ENCODE measurements at regions not wholly inside any gene's neighbourhood (a gene's known extent, or its start where the extent isn't known, plus 50 kb on each side); places are given as distances from the start of the nearest gene placed in this dataset.
A peak's percentile ranks its signal among the peaks of the same experiment; 100 is the strongest.

DNA sequence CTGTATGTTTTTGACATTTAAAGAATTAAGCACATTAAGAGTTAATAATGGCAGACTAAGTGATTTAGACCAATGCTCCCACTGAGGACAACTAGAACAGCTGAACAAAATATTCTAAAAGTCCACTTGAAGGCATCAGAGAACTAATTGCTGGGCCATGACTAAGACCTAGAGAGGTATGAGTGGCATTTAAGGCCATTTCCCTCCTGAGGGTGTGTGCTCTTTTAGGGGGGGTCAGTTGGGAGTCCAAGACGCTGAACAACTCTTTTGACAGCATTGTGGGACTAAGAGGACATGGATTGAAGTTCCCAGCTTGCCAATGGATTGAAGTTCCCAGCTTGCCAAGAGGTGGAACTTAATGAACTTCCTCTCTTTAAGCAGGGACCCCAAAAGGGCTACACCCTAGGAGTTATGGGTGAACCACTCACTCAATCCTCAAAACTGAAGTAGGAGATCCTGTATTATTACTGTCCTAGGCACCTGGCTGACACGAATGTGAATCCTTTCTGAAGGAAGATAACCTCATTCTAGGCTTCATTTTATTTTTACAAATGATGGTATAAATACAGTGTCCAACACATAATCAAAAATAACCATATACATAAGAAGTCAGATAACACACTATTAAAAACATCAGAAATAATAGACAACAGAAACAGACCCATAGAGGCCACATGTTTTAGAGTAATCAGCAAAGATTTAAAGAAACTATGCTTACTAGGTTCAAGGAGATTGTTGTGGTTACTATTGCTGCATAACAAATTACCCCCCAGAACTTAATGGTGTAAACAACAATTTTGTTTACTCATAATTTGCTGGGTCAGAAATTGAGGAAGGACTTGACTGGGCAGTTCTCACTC is 175.1 kb downstream of the VEGFA start (continued):
- TF ChIP-seq, protein P1, sequence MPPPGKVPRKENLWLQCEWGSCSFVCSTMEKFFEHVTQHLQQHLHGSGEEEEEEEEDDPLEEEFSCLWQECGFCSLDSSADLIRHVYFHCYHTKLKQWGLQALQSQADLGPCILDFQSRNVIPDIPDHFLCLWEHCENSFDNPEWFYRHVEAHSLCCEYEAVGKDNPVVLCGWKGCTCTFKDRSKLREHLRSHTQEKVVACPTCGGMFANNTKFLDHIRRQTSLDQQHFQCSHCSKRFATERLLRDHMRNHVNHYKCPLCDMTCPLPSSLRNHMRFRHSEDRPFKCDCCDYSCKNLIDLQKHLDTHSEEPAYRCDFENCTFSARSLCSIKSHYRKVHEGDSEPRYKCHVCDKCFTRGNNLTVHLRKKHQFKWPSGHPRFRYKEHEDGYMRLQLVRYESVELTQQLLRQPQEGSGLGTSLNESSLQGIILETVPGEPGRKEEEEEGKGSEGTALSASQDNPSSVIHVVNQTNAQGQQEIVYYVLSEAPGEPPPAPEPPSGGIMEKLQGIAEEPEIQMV (tag; conservative IDR thresholded peaks at IDR 0.05; ENCODE audit: low read depth) = no peak
- TF ChIP-seq NCOR1 (IDR thresholded peaks at IDR 0.05) (no peak), USF2 (CRISPR knock-in tag; IDR thresholded peaks at IDR 0.05) (no peak), ZNF592 (IDR thresholded peaks at IDR 0.05) (peak; percentile 22; the same call in 1 of the 2 replicates), ZNF431 (CRISPR knock-in tag; IDR thresholded peaks at IDR 0.05) (no peak), ASH1L (IDR thresholded peaks at IDR 0.05; ENCODE audit: borderline replicate concordance, low read depth, partially characterized antibody) (no peak), SETDB1 (IDR thresholded peaks at IDR 0.05; ENCODE audit: low read length) (no peak), TCF7 (IDR thresholded peaks at IDR 0.05; ENCODE audit: borderline replicate concordance) (no peak), OTX1 (CRISPR knock-in tag; IDR thresholded peaks at IDR 0.05) (no peak), RB1 (IDR thresholded peaks at IDR 0.05; ENCODE audit: low read depth) (no peak), HNRNPH1 (optimal IDR thresholded peaks at IDR 0.05; ENCODE audit: low read depth, low read length) (no peak), ZNF699 (CRISPR knock-in tag; IDR thresholded peaks at IDR 0.05; ENCODE audit: insufficient replicate concordance) (no peak), ZBTB49 (CRISPR knock-in tag; IDR thresholded peaks at IDR 0.05; ENCODE audit: borderline replicate concordance) (no peak), HDAC2 (IDR thresholded peaks at IDR 0.05) (no peak)
- TF ChIP-seq, protein P2, sequence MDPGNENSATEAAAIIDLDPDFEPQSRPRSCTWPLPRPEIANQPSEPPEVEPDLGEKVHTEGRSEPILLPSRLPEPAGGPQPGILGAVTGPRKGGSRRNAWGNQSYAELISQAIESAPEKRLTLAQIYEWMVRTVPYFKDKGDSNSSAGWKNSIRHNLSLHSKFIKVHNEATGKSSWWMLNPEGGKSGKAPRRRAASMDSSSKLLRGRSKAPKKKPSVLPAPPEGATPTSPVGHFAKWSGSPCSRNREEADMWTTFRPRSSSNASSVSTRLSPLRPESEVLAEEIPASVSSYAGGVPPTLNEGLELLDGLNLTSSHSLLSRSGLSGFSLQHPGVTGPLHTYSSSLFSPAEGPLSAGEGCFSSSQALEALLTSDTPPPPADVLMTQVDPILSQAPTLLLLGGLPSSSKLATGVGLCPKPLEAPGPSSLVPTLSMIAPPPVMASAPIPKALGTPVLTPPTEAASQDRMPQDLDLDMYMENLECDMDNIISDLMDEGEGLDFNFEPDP (CRISPR knock-in tag; IDR thresholded peaks at IDR 0.05) = no peak

All from K562 (cell line).